Loucy (cell line): ENCODE measurements at regions not wholly inside any gene's neighbourhood (a gene's known extent, or its start where the extent isn't known, plus 50 kb on each side); places are given as distances from the start of the nearest gene placed in this dataset.

Experiments
- H2AFZ ChIP-seq: fragments of 200-600 bp; sonication (generic); 2 replicates; pipeline ENCODE4 v1.6.0; 2016; ENCODE audit warnings: antibody characterized with exemption, mild to moderate bottlenecking, low read length, moderate library complexity
- H3F3A ChIP-seq: fragments of 200-600 bp; 2 replicates; pipeline ENCODE4 v1.6.0; 2016; ENCODE audit warnings: antibody characterized with exemption, low read depth, mild to moderate bottlenecking
- H3K27me3 ChIP-seq: fragments of 200-600 bp; sonication (generic); 2 replicates; pipeline ENCODE4 v1.6.1; 2014; ENCODE audit warnings: low read length, mild to moderate bottlenecking; ENCODE audit not compliant: insufficient read depth, poor library complexity, severe bottlenecking
- H3K36me3 ChIP-seq: fragments of 200-600 bp; sonication (generic); 2 replicates; pipeline ENCODE4 v1.6.1; 2016; ENCODE audit warnings: low read length; ENCODE audit not compliant: insufficient read depth
- H3K4me1 ChIP-seq: fragments of 200-600 bp; sonication (generic); 2 replicates; pipeline ENCODE4 v1.5.1; 2014; ENCODE audit warnings: low read length, mild to moderate bottlenecking; ENCODE audit not compliant: insufficient read depth, poor library complexity, severe bottlenecking
- H3K4me2 ChIP-seq: fragments of 200-600 bp; sonication (generic); 2 replicates; pipeline ENCODE4 v1.6.0; 2014; ENCODE audit warnings: antibody characterized with exemption, low read length, low read depth, mild to moderate bottlenecking; ENCODE audit not compliant: poor library complexity, severe bottlenecking
- H3K4me3 ChIP-seq: fragments of 200-600 bp; sonication (generic); 2 replicates; pipeline ENCODE4 v1.5.1; 2014; ENCODE audit warnings: low read length, mild to moderate bottlenecking, mixed read lengths; ENCODE audit not compliant: poor library complexity, severe bottlenecking
- H3K79me2 ChIP-seq: fragments of 200-600 bp; sonication (generic); 2 replicates; pipeline ENCODE4 v1.6.1; 2014; ENCODE audit warnings: low read length; ENCODE audit not compliant: insufficient read depth
- H3K9ac ChIP-seq: fragments of 200-600 bp; sonication (generic); 2 replicates; pipeline ENCODE4 v1.6.0; 2014; ENCODE audit warnings: mild to moderate bottlenecking, low read depth, low read length, moderate library complexity; ENCODE audit not compliant: poor library complexity, severe bottlenecking
- H3K9me2 ChIP-seq: fragments of 200-600 bp; sonication (generic); replicated peaks from 2 replicates; pipeline ENCODE4 v1.6.1; 2016; ENCODE audit warnings: low read depth, low read length, mixed read lengths
- H3K9me3 ChIP-seq: fragments of 200-600 bp; sonication (generic); 2 replicates; pipeline ENCODE4 v1.6.1; 2014; ENCODE audit warnings: mild to moderate bottlenecking, antibody characterized with exemption, low read length, low read depth; ENCODE audit not compliant: insufficient read depth
- H4K20me1 ChIP-seq: fragments of 200-600 bp; sonication (generic); 2 replicates; pipeline ENCODE4 v1.6.0; 2014; ENCODE audit warnings: antibody characterized with exemption, low read length, mild to moderate bottlenecking; ENCODE audit not compliant: insufficient read depth, poor library complexity, severe bottlenecking
- CTCF ChIP-seq: fragments of 200-600 bp; sonication (generic); conservative IDR thresholded peaks from 2 replicates; pipeline ENCODE4 v1.5.1; 2014; ENCODE audit warnings: mild to moderate bottlenecking, antibody characterized with exemption, low read length
- EZH2phosphoT487 ChIP-seq: fragments of 200-600 bp; IDR thresholded peaks from 2 replicates; pipeline ENCODE4 v1.6.1; 2018; ENCODE audit warnings: antibody characterized with exemption, mild to moderate bottlenecking, moderate library complexity, borderline replicate concordance

- no peaks in the 10 kb centered on the region for H3K9me2 ChIP-seq
- TF ChIP-seq EZH2phosphoT487 (no peak), CTCF (no peak)
- H3K4me3 ChIP-seq: no peak overlapping the region
- no peak overlapping the region for H3K9ac ChIP-seq
- H3K4me1 ChIP-seq: no peaks in the 10 kb centered on the region
- no peaks in the 10 kb centered on the region for H3K36me3 ChIP-seq
- H3K79me2 ChIP-seq: no peaks in the 10 kb centered on the region
- no peaks in the 10 kb centered on the region for H3K9me3 ChIP-seq
- H3F3A ChIP-seq: no peaks in the 10 kb centered on the region
- no peak overlapping the region for H2AFZ ChIP-seq
- no peak overlapping the region for H3K4me2 ChIP-seq
- no peaks in the 10 kb centered on the region for H3K27me3 ChIP-seq
- H4K20me1 ChIP-seq: no peaks in the 10 kb centered on the region
These were observed 96.7 kb upstream of the COL5A2 start for GRCh38 chr2:189276277-189276676.

GRCh38 chr2:189281201-189281600 lies 101.6 kb upstream of the COL5A2 start:
- Histone ChIP-seq H3K79me2 (no peaks in the 10 kb centered on the region), H4K20me1 (no peaks in the 10 kb centered on the region), H3K27me3 (no peaks in the 10 kb centered on the region), H2AFZ (no peak overlapping the region), H3K4me3 (no peak overlapping the region), H3K4me2 (no peak overlapping the region), H3F3A (no peaks in the 10 kb centered on the region), H3K9me2 (no peaks in the 10 kb centered on the region), H3K9me3 (no peaks in the 10 kb centered on the region), H3K9ac (no peak overlapping the region), H3K36me3 (no peaks in the 10 kb centered on the region), H3K4me1 (no peaks in the 10 kb centered on the region)
- no peak for TF ChIP-seq CTCF
- no peak for TF ChIP-seq EZH2phosphoT487

- Histone ChIP-seq H4K20me1 (no peaks in the 10 kb centered on the region), H3K4me2 (no peak overlapping the region), H3K9me3 (peaks cover 6% of the 10 kb centered on the region), H3K79me2 (no peaks in the 10 kb centered on the region), H3K9me2 (no peaks in the 10 kb centered on the region), H3K4me1 (no peaks in the 10 kb centered on the region), H3K36me3 (no peaks in the 10 kb centered on the region), H3K27me3 (no peaks in the 10 kb centered on the region), H3K4me3 (no peak overlapping the region), H3K9ac (no peak overlapping the region), H3F3A (no peaks in the 10 kb centered on the region), H2AFZ (peak overlapping the region; percentile 15; the same call in 1 of the 2 replicates)
- no peak for TF ChIP-seq EZH2phosphoT487
- TF ChIP-seq CTCF: no peak
These were observed 105.8 kb upstream of the COL5A2 start for GRCh38 chr2:189285349-189285748.
